OCI-LY7 (cell line): ENCODE measurements at regions not wholly inside any gene's neighbourhood (a gene's known extent, or its start where the extent isn't known, plus 50 kb on each side); places are given as distances from the start of the nearest gene placed in this dataset.

Source experiments
- BruUV-seq: library from RNA; stranded (reverse); fragments of 400-500 nt; replicated peaks from 2 replicates; lab custom pipeline; 2021; lab: Mats Ljungman, UMichigan
- CTCF ChIA-PET: fragments of 300-600 bp; sonication (Branson Sonifier 250); formaldehyde crosslinking; loops from one replicate; lab custom pipeline; 2022; ENCODE audit warnings: antibody characterized with exemption; ENCODE audit not compliant: unreplicated experiment; lab: Charles Lee
- POLR2A ChIA-PET: fragments of 300-600 bp; sonication (Branson Sonifier 250); formaldehyde crosslinking; loops from one replicate; lab custom pipeline; 2022; ENCODE audit warnings: antibody characterized with exemption; lab: Charles Lee
- DNase-seq: peaks from one replicate; pipeline ENCODE4 v3.0.0-alpha.2; 2015; ENCODE audit warnings: low spot score
- H2AFZ ChIP-seq: fragments of 200-600 bp; sonication (generic), shearing (Covaris generic); 2 replicates; pipeline ENCODE4 v1.6.1; 2014; ENCODE audit warnings: mild to moderate bottlenecking, antibody characterized with exemption, low read length, moderate library complexity
- H3K27ac ChIP-seq: fragments of 200-600 bp; sonication (generic); 2 replicates; pipeline ENCODE4 v1.5.1; 2014; ENCODE audit warnings: mixed run types, low read depth, mild to moderate bottlenecking, moderate library complexity, low read length, inconsistent platforms; ENCODE audit not compliant: poor library complexity, severe bottlenecking
- H3K36me3 ChIP-seq: fragments of 200-600 bp; sonication (generic); 2 replicates; pipeline ENCODE4 v1.6.1; 2014; ENCODE audit warnings: mild to moderate bottlenecking, antibody characterized with exemption, low read length, moderate library complexity, mixed read lengths; ENCODE audit not compliant: insufficient read depth
- H3K4me1 ChIP-seq: fragments of 200-600 bp; sonication (generic); 2 replicates; pipeline ENCODE4 v1.5.1; 2014; ENCODE audit warnings: mild to moderate bottlenecking, low read length; ENCODE audit not compliant: insufficient read depth, poor library complexity, severe bottlenecking
- H3K4me2 ChIP-seq: fragments of 200-600 bp; sonication (generic); 2 replicates; pipeline ENCODE4 v1.6.1; 2014; ENCODE audit warnings: mild to moderate bottlenecking, low read length
- H3K4me3 ChIP-seq: fragments of 200-600 bp; sonication (generic); 2 replicates; pipeline ENCODE4 v1.5.1; 2014; ENCODE audit warnings: mild to moderate bottlenecking, low read depth, low read length; ENCODE audit not compliant: poor library complexity, severe bottlenecking
- H3K79me2 ChIP-seq: fragments of 200-600 bp; sonication (generic); 2 replicates; pipeline ENCODE4 v1.6.1; 2016; ENCODE audit warnings: low read depth, mild to moderate bottlenecking, low read length, moderate library complexity, mixed read lengths; ENCODE audit not compliant: insufficient read depth
- H3K9me2 ChIP-seq: fragments of 200-600 bp; sonication (generic); 2 replicates; pipeline ENCODE4 v1.6.1; 2016; ENCODE audit warnings: mild to moderate bottlenecking, low read length, mixed read lengths; ENCODE audit not compliant: insufficient read depth
- H3K9me3 ChIP-seq: fragments of 200-600 bp; sonication (generic); 2 replicates; pipeline ENCODE4 v1.6.1; 2014; ENCODE audit warnings: mild to moderate bottlenecking, mixed run types, low read length, mixed read lengths
- H4K20me1 ChIP-seq: fragments of 200-600 bp; sonication (generic); 2 replicates; pipeline ENCODE4 v1.6.1; 2014; ENCODE audit warnings: mild to moderate bottlenecking, antibody characterized with exemption, low read length, moderate library complexity, mixed read lengths; ENCODE audit not compliant: insufficient read depth
- CTCF ChIP-seq: fragments of 200-600 bp; sonication (generic); conservative IDR thresholded peaks from 2 replicates; pipeline ENCODE4 v1.5.1; 2014; ENCODE audit warnings: mild to moderate bottlenecking, antibody characterized with exemption, low read length, moderate library complexity, mixed read lengths
- EZH2phosphoT487 ChIP-seq: fragments of 200-600 bp; sonication (generic); IDR thresholded peaks from 2 replicates; pipeline ENCODE4 v1.6.1; 2018; ENCODE audit warnings: low read depth, borderline replicate concordance, mild to moderate bottlenecking, mixed run types, antibody characterized with exemption, low read length, moderate library complexity, mixed read lengths
- intact Hi-C: fragments of 100-400 bp; cut with micrococcal nuclease; formaldehyde crosslinking; loops from one replicate; pipeline ENCODE4 v1.10.0; 2022; ENCODE audit not compliant: unreplicated experiment

- no peak overlapping the region for H3K4me2 ChIP-seq
- POLR2A ChIA-PET: interaction anchor here (0.9 to 1.6 kb wide), 4 partner anchors 9 to 1892 kb away, joined by 3 to 11 read pairs (median 4); no protein-coding TSS in a partner anchor
Observed at GRCh38 chr5:116358015-116358523, 216.6 kb downstream of the SEMA6A start.

GRCh38 chr5:116355819-116356601, 218.6 kb downstream of the SEMA6A start:
- Histone ChIP-seq H3K4me2 (no peak overlapping the region), H3K79me2 (no peaks in the 10 kb centered on the region), H3K36me3 (no peaks in the 10 kb centered on the region), H3K4me1 (peaks cover 14% of the 10 kb centered on the region), H4K20me1 (no peaks in the 10 kb centered on the region), H3K4me3 (no peak overlapping the region), H3K27ac (no peak overlapping the region), H3K9me2 (no peaks in the 10 kb centered on the region), H3K9me3 (no peaks in the 10 kb centered on the region), H2AFZ (no peak overlapping the region)
- BruUV-seq: no TSS peak
- ChIA-PET POLR2A (no interaction called here), CTCF (no interaction called here)
- intact Hi-C loops: no loop called here
- no peak for DNase-seq
- TF ChIP-seq CTCF: no peak
- no peak for TF ChIP-seq EZH2phosphoT487

More at GRCh38 chr5:116358015-116358523, 216.6 kb downstream of the SEMA6A start:
- peaks cover 14% of the 10 kb centered on the region for H3K4me1 ChIP-seq
- H3K4me3 ChIP-seq: no peak overlapping the region
- intact Hi-C loops: no loop called here
- CTCF ChIA-PET: interaction anchor here (1.1 kb wide), 1 partner anchor 11 kb away, joined by 3 read pairs; no protein-coding TSS in a partner anchor
- no peaks in the 10 kb centered on the region for H4K20me1 ChIP-seq
- no peak overlapping the region for H3K27ac ChIP-seq
- H3K79me2 ChIP-seq: no peaks in the 10 kb centered on the region
- no peaks in the 10 kb centered on the region for H3K36me3 ChIP-seq
- BruUV-seq: no TSS peak
- TF ChIP-seq CTCF (no peak), EZH2phosphoT487 (no peak)
- H3K9me2 ChIP-seq: no peaks in the 10 kb centered on the region
- no peak for DNase-seq
- no peak overlapping the region for H2AFZ ChIP-seq
- no peaks in the 10 kb centered on the region for H3K9me3 ChIP-seq

DNA sequence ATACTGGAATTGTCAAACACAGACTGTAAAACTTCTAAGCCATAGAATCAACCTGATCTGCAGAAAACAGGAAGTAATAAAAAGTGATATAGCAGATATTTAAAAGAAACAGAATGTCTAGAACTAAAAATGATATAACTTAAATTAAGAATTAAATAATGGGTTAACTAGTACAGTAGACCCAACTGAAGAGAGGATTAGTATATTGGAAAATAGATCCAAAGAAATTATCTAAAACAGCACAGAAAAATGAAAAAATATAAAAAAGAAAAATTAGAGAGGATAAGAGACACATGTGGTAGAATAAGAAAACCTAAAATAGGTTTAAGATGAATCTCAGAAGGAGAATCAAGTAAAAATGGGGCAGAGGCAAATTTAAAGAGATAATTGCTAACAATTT, 219.9 kb downstream of the SEMA6A start:
- POLR2A ChIA-PET: interaction anchor here (0.6 to 0.7 kb wide), 4 partner anchors 8 to 605 kb away, joined by 3 to 4 read pairs (median 3); no protein-coding TSS in a partner anchor
- intact Hi-C loops: no loop called here
- Histone ChIP-seq H3K4me3 (no peak overlapping the region), H3K9me2 (no peaks in the 10 kb centered on the region), H2AFZ (no peak overlapping the region), H3K36me3 (no peaks in the 10 kb centered on the region), H4K20me1 (no peaks in the 10 kb centered on the region), H3K9me3 (no peaks in the 10 kb centered on the region), H3K27ac (no peak overlapping the region), H3K79me2 (no peaks in the 10 kb centered on the region), H3K4me1 (peaks cover 14% of the 10 kb centered on the region), H3K4me2 (no peak overlapping the region)
- TF ChIP-seq CTCF (no peak), EZH2phosphoT487 (no peak)
- CTCF ChIA-PET: no interaction called here
- DNase-seq: no peak
- BruUV-seq: no TSS peak
